ENCODE measurements at regions not wholly inside any gene's neighbourhood (a gene's known extent, or its start where the extent isn't known, plus 50 kb on each side); places are given as distances from the start of the nearest gene placed in this dataset.
A peak's percentile ranks its signal among the peaks of the same experiment; 100 is the strongest.

DNA sequence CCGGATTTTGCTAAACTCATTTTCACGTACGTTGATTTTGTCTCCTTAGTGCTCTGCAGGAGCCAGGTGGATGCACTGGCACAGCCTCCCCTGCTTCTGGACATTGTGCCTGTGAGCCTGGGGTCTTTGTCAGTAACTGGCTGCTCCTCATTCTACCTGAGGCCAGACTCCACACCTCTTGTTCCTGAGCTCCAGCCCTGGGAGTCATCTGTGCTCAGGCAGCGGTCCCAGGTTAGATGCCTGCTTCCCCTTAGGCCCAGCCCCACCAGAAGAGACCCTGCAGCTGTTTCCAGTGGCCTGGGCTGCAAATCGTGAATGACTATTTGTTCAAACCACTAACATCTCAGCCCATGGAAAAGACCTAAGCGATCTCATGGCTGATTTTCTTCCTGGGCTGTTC lies 129.1 kb downstream of the ERMARD start:
- no peak for DNase-seq

DNA sequence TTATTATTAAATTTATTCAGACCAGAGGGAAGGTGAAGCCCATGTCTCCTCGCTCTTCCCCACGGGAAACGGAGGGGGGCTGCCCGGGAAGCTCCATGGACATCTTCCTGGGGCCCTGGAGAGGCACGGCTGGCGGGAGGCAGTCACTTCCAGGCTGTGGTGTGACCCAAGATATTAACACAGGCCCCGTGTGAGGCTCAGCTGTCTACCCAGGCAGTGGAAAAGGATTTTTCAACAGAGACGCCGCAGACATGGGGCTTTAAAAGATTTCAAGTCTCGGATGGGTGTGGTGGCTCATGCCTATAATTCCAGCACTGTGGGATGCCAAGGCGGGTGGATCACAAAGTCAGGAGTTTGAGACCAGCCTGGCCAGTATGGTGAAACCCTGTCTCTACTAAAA lies 117.9 kb downstream of the ERMARD start:
- DNase-seq = no peak

DNA sequence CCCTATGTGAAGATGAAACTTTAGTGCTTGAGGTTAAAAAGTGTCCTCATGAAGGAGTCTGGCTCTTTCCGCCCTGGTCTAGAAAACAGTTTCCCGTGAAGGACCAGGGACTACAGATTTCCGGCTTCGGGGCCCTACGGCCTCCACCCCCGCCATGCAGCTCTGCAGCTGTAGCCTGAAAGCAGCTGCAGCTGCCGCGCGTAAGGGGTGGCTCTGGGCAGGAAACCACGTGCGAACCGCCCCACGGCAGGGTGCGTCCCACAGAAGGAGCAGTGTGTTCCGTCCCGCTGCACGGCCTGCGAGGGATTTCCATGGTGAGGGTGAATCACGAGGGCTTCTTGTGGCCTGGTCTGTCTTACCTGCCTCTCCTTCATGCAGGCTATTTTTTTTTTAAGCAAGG lies 117.0 kb downstream of the ERMARD start:
- peak; percentile 15 for DNase-seq

DNA sequence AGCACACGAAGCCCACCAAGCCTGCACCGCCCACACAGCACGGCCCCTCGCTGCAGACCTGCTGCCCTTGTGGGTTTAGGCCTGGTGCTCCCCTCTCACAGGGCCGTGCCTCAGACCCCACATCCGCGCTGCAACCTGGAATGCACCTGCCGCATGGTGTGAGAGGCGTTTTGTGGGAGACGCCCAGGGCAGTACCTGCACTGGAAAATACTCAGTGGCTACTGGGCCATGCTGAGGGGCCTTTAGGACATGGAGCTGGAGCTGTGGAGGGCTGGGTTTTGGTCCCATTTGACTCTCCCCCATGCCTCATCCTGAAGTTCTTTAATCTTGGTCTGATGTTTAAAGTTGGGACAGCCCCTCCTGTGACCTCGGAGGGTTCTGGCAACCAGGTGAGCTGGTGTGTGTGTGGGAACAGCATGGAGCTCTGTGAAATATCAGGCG lies 116.3 kb downstream of the ERMARD start:
- no peak for DNase-seq

DNA sequence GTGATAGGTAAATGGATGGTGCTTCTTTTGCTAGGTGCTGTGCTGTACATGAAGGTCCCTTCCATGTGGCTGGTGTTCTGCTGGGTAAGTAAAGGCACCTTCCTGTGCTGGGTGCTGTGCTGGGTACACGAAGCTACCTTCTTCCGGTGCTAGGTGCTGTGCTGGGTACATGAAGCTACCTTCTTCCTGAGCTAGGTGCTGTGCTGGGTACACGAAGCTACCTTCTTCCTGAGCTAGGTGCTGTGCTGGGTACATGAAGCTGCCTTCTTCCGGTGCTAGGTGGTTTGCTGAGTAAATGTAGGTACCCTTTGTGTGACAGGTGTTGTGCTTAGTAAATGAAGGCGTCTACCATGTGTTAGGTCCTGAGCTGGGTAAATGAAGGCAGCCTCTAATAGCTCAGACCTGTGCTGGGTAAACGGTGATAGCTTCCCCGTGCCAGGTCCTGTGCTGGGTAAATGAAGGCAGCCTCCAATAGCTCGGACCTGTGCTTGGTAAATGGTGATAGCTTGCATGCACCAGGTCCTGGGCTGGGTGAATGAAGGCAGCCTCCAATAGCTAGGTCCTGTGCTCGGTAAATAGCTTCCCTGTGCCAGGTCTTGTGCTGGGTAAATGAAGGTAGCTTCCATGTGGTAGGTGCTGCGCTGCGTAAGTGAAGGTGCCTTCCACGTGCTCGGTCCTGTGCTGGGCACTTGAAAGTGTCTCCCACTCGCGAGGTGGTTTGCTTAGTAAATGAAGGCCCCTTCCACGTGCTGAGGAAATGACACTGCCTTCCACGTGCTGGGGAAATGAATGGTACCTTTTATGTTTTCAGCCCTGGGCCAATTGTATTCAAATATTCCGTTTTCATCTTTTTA lies 115.5 kb downstream of the ERMARD start:
- no peak for DNase-seq

DNA sequence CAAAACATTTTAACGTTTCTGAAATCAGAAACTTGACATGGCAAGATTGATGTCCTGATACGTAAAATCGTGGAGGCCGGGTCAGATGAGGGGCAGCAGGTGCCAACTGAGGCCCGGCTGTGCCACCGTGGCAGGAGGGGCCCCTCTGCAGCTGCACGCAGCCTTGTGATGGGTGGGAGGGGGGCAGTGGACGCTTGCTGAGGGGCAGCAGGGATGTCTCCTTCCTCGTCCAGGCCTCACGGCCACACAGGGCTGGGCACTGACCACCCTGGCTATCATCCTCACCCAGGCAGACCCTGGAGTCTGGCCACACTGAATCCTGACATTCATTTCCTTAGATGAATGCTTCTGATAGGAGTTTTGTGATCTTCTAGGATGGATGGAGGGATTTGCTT lies 114.7 kb downstream of the ERMARD start:
- no peak for DNase-seq

DNA sequence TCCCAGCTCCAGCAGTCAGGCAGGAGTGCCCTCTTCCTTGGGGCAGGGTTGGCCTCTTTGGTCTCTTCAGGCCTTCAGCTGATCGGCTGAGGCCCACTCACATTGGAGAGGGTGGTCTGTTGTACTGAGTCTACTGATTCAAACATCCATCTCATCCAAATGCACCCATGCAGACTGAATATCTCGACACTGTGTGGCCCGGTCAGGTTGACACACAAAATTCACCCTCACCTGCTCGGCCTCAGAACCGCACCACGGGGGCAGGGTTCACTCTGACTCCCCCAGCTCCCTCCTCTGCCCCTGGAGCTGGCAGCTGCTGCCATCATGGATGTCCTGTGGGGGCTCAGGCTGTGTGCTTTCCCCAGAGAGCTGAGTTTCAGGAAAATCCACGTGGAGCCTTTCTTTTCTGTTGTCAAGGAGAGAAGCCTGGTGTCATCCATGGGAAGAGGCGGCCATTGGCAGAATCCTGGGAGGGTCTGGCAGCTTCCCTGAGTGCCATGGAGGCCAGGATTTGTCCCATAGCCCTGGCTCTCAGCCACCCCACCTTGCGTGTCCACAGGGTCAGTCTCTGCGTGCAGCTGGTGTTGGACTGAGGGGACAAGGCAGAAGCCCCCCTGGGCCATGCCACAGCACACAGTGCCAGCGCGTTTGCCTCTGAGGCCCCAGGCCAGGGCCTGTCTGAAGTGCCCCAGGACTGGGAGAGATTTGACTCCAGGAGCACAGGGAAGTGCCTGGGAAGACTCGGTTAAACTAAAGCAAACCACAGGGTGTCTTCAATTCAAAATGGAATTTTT lies 114.1 kb downstream of the ERMARD start:
- DNase-seq = no peak

DNA sequence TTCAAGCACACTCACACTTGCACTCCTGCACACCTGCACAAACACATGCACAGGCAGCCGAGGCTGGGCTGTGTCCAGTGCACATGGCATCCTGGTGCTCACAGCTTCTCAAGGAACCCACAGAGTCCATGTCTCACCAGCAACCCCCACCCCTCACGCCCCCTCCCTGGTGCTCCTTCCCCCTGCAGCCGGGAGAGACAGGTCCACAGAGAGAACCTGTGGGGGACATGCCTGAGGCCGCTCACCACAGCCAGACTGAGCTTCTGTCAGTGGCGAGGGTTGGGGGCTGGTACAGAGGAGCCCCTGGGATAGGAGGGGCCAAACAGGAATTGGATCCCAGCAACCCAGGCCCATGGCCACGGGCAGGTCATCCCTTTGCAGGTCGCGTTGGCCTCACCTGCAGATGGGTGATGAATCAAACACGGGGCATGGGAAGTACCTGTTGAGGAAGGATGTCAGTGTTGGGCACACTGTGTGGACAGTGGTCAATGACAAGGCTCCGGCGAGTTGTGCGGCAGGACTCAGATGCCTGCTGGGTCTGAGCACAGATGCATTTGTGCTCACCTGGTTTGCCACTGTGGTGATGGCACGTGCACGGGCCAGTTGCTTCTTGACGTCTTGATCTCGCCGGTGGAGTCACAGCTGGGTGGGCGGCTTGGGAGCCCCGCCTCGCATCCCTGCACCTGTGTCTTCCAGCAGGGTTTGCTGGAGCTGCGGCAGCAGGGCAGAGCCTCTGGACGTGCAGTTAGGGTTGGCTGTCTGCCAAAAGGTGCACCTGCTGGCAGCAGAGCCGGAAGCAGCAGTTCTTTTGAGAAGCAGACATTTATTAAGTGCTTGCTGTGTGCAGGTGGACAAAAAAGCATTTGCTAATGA lies 113.0 kb downstream of the ERMARD start:
- no peak for DNase-seq

DNA sequence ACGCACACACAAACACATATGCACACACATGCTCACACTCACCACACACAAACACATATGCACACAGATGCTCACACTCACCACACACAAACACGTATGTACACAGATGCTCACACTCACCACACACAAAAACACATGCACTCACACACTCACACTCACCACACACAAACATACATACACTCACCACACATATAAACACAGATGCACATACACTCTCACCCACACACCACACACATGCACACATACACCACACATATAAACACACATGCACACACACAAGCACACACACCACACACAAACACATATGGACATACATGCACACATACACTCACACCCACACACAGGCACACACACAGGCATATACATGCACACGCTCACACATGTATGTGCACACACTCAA lies 112.3 kb downstream of the ERMARD start:
- no peak for DNase-seq

DNA sequence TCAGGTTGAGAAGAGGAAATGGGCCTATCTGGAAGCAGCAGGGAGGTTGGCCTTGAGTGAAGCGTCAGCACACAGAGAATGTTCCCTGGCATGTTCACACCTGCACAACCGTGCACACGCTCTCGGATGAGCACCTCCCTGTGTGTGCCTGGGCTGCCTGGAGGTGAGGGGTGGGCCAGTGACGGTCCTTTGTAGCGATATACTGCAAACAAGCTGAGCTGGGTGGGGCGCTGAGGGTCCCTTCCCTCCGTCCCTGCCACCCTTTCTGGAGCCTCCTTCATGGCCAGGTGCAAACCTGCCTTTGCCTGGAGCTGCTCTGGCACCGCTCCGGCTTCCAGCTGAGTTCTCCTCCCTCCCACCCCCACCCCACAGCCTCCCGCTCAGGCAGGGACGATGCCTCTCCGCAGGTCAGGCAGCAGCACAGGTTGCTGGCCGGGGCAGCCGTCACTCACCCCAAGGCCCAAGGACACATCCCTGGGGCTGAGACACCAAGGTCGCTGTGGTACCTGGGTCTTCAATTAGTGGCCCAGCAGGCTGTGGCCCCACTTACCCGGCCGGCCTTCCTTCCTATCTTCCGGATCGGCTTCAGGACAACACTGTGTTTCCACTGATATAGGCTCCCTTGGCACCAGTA lies 111.6 kb downstream of the ERMARD start:
- no peak for DNase-seq

DNA sequence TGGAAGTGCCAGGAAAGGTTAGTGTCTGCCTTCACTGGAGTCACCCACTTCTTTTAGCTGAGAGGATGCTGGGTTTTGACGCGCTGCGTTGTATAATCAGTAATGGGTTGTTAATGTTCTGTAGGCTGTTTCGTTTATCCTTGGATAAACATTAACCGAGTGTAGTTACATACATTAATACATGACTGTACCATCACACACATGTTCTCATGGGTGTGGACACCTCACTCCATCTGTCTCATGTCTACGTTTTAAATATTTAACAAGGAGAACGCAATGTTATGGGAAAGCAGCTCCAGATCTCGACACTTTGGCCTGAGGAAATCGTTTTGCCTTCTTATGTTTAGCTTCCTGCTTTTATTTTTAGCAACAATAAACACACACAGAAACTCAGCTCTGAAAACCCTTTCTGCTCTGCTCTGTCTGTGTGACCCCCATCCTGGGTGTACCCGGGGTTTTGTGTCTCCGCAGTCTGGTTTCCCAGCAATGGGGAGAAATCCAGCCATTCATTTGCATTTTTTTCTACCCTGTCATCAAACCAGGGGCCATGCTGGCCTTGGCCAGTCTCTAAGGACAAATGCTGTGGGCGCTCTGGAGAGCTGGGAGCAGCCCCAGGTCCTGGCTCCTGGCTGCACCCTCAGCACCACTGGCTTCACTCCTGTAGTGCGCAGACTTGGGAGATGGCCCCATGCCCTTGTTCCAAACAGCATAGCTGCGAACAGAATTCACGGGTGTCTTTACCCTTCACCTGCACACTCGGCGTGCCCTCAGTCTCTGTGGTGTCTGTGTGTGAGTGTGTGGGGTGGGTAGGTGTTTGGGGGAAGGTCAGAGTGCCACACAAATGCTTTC lies 110.8 kb downstream of the ERMARD start:
- DNase-seq = no peak

DNA sequence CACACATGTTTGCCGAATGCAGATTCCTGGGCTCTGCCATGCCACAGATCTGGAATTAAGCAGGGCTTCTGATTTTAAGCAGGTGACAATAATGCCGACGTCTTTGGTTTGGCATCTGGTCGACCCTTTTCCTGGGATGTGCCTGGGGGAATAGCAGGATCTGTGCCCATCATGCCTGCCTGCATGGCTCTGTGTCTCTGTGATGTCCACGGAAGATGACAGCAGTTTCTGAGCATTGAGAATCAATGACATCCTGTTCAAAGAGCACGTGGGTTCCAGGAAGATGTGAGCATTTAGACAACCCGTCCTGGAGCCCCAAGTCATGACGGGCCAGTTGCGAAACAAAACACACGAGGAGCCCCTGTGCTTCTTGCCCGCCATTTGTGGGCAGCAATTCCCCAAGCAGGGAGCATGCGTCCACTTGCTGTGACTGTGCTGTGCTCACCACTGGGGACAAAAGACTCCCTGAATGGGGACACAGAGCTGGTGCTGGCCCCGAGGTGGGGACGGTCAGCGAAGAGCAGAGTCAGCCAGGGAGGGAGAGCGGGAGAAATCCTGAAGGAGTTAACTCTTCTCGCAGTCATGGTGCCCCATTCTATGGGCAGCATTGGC lies 110.1 kb downstream of the ERMARD start:
- no peak for DNase-seq

DNA sequence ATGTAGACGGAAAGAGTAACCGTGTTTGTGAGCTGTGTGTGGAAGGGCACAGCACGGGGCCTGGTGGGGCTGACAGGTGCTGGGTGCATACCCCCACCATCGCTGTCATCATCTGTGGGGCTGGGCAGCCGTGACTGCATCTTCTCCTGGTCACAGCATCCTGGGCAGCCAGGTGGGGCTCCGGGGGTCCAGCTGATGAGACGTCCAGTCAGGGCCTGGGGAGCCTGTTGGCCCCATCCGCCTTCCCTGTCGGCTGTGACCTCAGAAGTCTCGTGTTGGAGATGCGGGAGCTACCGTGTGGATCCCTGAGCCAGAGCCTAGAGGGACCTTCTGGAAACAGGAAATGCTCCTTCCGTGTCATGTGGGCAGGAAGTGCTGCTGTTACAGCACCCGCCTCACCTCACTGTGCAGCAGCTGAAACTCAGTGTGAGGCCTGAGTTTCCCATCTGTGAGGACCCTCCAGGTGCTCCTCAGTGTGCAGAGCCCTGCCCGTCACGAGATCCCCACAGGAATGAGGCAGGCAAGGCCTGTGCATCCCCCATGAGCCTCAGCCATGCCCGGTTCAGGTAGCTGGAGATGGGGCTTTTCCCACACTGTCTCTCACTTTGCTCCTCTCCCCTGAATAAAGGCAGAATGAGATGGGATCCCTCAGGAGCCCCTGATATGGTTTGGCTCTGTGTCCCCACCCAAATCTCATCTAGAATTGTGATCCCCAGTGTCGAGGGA lies 108.7 kb downstream of the ERMARD start:
- DNase-seq = no peak

DNA sequence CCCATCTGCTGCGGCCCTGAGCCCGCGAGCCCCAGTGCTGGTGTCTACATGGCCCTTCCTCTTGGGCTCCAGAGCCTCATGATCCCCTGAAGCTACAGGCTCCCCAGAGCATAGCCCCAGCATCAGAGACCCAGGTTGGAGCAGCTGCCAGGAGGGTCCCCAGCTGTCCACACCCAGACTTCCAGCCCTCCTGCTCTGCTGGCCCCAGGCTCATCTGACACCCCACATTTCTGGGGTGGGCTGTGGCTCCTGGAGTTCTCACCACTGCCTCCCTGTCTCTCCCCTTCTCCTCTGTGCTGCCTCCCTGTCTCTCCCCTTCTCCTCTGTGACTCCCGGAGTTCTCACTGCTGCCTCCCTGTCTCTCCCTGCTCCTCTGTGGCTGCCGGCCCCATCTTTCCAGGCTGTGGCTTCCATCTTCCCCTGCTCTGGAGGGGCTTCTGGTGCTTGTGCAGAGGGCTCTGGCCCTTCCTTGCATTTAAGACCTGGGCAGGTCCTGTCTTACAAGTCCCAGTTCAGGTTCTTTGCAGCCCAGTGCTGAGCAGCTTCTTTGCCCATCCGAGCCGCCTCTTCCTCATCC lies 108.1 kb downstream of the ERMARD start:
- no peak for DNase-seq

DNA sequence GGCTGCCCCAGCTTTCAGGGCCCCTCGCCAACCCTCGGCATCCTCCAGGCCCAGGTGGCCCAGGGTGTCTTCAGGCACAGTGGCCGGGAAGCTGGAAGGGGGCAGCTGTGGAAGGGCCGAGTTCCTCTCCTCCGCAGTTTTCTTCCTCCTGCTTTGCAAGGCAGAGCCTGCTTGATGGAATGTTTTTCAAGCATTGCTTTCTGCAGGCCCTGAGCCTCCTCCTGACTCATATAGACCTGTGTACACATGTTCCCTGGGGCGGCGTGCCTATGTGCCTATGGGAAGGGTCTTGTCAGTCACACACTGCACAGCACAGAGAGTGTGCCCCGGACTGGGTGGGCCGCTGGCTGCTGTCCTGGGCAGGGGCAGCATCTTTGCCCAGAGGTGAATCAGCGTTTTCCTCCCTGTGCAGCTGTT lies 107.5 kb downstream of the ERMARD start:
- no peak for DNase-seq

DNA sequence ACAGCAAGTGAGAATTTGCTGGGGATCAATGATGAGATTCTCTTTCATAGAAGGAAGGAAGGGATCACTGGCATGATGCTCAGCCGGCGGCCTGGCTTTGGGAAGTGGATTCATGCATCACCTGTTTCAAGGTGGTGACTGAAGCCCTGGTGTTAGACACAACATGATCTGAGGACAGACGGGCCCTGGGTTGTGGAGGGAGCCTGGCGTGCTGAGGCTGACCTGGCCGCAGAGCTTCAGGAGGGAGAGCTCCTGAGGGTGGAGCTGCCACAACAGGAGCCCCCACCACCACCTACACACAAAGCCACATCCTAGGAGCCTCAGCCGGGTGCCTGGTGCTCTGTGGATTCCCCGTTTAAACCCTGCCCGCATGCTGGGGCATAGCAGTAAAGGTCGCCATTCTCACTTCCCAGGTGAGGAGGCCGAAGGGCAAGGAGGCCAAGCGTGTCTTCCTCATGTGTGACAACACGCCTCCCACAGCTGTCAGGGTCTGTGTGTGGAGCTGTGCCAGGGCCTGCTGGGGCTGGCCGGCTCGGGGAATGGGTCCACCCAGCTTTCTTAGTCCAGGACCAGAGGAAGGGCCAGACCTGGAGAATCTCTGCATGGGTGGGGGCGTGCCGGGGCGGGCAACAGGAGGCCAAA lies 107.0 kb downstream of the ERMARD start:
- no peak for DNase-seq

DNA sequence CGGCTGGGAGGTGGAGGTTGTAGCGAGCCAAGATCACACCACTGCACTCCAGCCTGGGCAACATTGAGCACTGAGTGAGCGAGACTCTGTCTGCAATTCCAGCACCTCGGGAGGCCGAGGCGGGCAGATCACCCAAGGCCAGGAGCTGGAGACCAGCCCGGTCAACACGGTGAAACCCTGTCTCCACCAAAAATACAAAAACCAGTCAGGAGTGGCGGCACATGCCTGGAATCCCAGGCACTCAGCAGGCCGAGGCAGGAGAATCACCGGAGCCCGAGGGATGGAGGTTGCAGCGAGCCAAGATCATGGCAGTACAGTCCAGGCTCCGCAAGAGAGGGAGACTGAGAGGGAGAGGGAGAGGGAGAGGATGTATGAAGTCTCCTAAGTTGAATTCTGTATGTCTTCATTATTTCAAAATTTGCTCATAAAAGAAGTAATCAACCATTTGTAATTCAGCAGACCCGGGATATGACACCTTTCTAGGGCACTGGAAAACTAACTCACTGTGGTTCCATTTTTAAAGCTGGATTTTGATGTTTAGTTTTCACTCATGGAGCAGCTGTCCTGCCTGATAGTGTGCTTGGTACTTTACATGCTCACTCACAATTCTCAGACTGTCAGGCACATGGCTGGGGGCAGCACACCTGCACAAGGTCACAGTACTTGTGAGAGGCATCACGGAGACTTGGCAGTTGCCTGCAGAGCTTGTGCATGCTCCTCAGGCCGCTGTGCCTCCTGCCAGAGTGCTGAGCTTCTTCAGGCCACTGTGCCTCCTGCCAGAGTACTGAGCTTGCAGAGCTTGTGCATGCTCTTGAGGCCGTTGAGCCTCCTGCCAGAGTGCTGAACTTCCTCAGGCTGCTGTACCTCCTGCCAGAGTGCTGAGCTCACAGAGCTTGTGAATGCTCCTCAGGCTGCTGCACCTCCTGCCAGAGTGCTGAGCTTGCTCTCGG lies 106.2 kb downstream of the ERMARD start:
- no peak for DNase-seq

Data from T-helper 9 cell (primary cell).